HEK293T (cell line): ENCODE measurements at regions not wholly inside any gene's neighbourhood (a gene's known extent, or its start where the extent isn't known, plus 50 kb on each side); places are given as distances from the start of the nearest gene placed in this dataset.

ENCODE experiments used
- ARNT ChIP-seq: fragments of 450-650 bp; IDR thresholded peaks from 2 replicates; pipeline ENCODE4 v1.6.1; 2017; ENCODE audit warnings: mild to moderate bottlenecking
- FOXK2 ChIP-seq: fragments of 450-650 bp; IDR thresholded peaks from 2 replicates; pipeline ENCODE4 v1.6.1; 2016; ENCODE audit warnings: mild to moderate bottlenecking
- FOXM1 ChIP-seq: fragments of 450-650 bp; IDR thresholded peaks from 2 replicates; pipeline ENCODE4 v1.6.1; 2017; ENCODE audit warnings: mild to moderate bottlenecking, borderline replicate concordance
- HDGF ChIP-seq: fragments of 450-650 bp; IDR thresholded peaks from 2 replicates; pipeline ENCODE4 v1.6.1; 2017; ENCODE audit warnings: antibody characterized with exemption, borderline replicate concordance
- L3MBTL2 ChIP-seq: fragments of 450-650 bp; conservative IDR thresholded peaks from 2 replicates; pipeline ENCODE4 v1.6.1; 2016; ENCODE audit warnings: mild to moderate bottlenecking
- NFRKB ChIP-seq: fragments of 450-650 bp; IDR thresholded peaks from 2 replicates; pipeline ENCODE4 v1.6.1; 2016; ENCODE audit warnings: mild to moderate bottlenecking, moderate library complexity
- SP1 ChIP-seq: fragments of 450-650 bp; IDR thresholded peaks from 2 replicates; pipeline ENCODE4 v1.6.1; 2017
- SUZ12 ChIP-seq: fragments of 450-650 bp; IDR thresholded peaks from 2 replicates; pipeline ENCODE4 v1.6.1; 2016; ENCODE audit warnings: mild to moderate bottlenecking
- TARDBP ChIP-seq: fragments of 450-650 bp; IDR thresholded peaks from 2 replicates; pipeline ENCODE4 v1.6.1; 2016
- ZNF384 ChIP-seq: fragments of 450-650 bp; IDR thresholded peaks from 2 replicates; pipeline ENCODE4 v1.6.1; 2016

DNA sequence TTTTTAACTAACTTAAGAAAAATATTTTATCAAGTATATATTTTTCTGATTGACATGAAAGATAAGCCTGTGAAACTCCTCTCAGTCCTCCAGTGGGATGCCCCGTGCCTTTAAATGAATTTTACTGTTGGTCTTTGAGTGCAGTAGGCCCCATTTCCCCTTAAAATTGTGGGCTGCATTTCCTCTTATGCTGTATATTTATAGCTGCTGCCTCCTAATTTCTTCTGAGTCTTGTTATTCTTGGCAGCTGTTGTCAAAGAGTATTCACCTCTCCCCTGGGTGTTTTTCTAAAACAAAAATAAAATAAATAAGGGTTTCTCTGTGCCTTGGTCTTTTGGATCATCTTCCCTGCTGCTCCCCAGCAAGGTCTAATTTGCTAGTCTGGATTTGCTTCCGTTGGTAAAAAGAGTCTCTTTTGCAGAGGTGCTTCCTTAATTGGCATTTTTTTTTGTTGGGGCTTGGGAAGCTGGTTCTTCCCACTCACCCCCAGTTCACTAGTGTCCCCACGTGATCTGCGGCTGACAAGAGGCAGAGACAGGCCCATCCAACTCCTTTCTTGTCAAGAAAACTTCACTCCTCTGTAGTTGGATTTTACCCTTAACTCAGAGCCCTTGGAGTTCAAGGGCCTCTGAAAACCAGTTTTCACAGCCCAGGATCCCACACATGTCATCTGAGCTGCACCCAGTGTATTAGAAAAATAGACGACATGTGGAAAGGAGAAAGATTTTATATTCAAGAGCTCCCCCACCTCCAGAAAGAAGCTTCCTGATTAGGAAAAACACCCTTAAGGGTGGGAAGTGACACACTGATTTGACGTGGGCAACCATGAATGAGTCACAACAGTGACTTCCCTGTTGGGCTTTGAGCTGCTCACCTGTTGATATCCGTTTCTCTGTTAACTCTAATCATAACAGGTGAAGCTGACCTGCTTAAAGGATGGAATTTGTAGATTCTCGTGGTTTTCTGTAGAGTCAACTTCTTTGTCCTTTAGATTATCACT lies 431.5 kb downstream of the DCDC2C start:
- no peak for TF ChIP-seq FOXM1
- no peak for TF ChIP-seq ZNF384
- no peak for TF ChIP-seq SP1
- no peak for TF ChIP-seq SUZ12
- no peak for TF ChIP-seq FOXK2
- TF ChIP-seq L3MBTL2, result no peak
- no peak for TF ChIP-seq NFRKB
- no peak for TF ChIP-seq HDGF
- TF ChIP-seq ARNT, result no peak
- TF ChIP-seq TARDBP, result no peak
